ENCODE measurements at regions not wholly inside any gene's neighbourhood (a gene's known extent, or its start where the extent isn't known, plus 50 kb on each side); places are given as distances from the start of the nearest gene placed in this dataset.
"Not testable (repeated sequence)": the region's sequence is repeated elsewhere in the genome, so short reads cannot be mapped to it uniquely, and the experiment has no call there.

- no peak for DNase-seq
Observed at GRCh38 chr2:240191001-240191400, 50.5 kb upstream of the OTOS start.

GRCh38 chr2:240192661-240193060 lies 52.2 kb upstream of the OTOS start:
- no peak for DNase-seq

- DNase-seq = not testable (repeated sequence)
Observed at GRCh38 chr2:240194341-240194762, 53.9 kb upstream of the OTOS start.

- DNase-seq = no peak
Observed at GRCh38 chr2:240195316-240195861, 54.9 kb upstream of the OTOS start.

GRCh38 chr2:240196716-240197461 lies 56.4 kb upstream of the OTOS start:
- no peak for DNase-seq

- DNase-seq = no peak
Observed at GRCh38 chr2:240197462-240198139, 57.1 kb upstream of the OTOS start.

GRCh38 chr2:240198226-240198625 lies 57.8 kb upstream of the OTOS start:
- no peak for DNase-seq

- DNase-seq = no peak
Observed at GRCh38 chr2:240199133-240199870, 58.8 kb upstream of the OTOS start.

- DNase-seq = no peak
Observed at GRCh38 chr2:240200230-240201051, 60.0 kb upstream of the OTOS start.

GRCh38 chr2:240201866-240202265 lies 61.4 kb upstream of the OTOS start:
- no peak for DNase-seq

GRCh38 chr2:240202586-240202985 lies 62.1 kb upstream of the OTOS start:
- no peak for DNase-seq

GRCh38 chr2:240203031-240203787 lies 62.8 kb upstream of the OTOS start:
- DNase-seq = no peak

- DNase-seq = no peak
Observed at GRCh38 chr2:240203788-240204270, 63.4 kb upstream of the OTOS start.

- no peak for DNase-seq
Observed at GRCh38 chr2:240204431-240205276, 64.2 kb upstream of the OTOS start.

GRCh38 chr2:240205348-240205747 lies 64.9 kb upstream of the OTOS start:
- peak in 1 of 3 experiments; percentile 11 for DNase-seq

GRCh38 chr2:240205772-240206171 lies 65.3 kb upstream of the OTOS start:
- DNase-seq = no peak

- no peak for DNase-seq
Observed at GRCh38 chr2:240206630-240207029, 66.2 kb upstream of the OTOS start.

GRCh38 chr2:240207661-240208060 lies 67.2 kb upstream of the OTOS start:
- no peak for DNase-seq

- no peak for DNase-seq
Observed at GRCh38 chr2:240208096-240208495, 67.6 kb upstream of the OTOS start.

- DNase-seq = no peak
Observed at GRCh38 chr2:240208631-240209211, 68.3 kb upstream of the OTOS start.

All from NCI-H1417 (cell line).